SK-N-SH treated with all-trans-retinoic acid at 6 μM for 48 hours (cell line): ENCODE measurements at regions not wholly inside any gene's neighbourhood (a gene's known extent, or its start where the extent isn't known, plus 50 kb on each side); places are given as distances from the start of the nearest gene placed in this dataset.

Experiments
- ATAC-seq: fragments of 200-7000 bp; cut with Tn5 transposase; 3 replicates; pipeline ENCODE4 v1.9.1; 2020; ENCODE audit warnings: mild to moderate bottlenecking, moderate library complexity
- ARNTL ChIP-seq: fragments of 450-650 bp; formaldehyde crosslinking; IDR thresholded peaks from 2 replicates; pipeline ENCODE4 v1.5.0; 2020; ENCODE audit warnings: low read depth, mild to moderate bottlenecking, moderate library complexity, borderline replicate concordance
- BACH2 ChIP-seq: fragments of 250-450 bp; sonication (Bioruptor Pico); IDR thresholded peaks from 2 replicates; pipeline ENCODE4 v1.9.0; 2021; ENCODE audit warnings: mild to moderate bottlenecking, borderline replicate concordance
- CREB5 ChIP-seq: fragments of 250-450 bp; sonication (Bioruptor Pico); IDR thresholded peaks from 2 replicates; pipeline ENCODE4 v1.5.1; 2020; ENCODE audit warnings: low read depth, mild to moderate bottlenecking, moderate library complexity
- CSDC2 ChIP-seq: fragments of 250-450 bp; sonication (Bioruptor Pico); IDR thresholded peaks from 2 replicates; pipeline ENCODE4 v1.5.0; 2020; ENCODE audit warnings: mild to moderate bottlenecking, moderate library complexity
- CSRNP3 ChIP-seq: fragments of 250-450 bp; sonication (Bioruptor Pico); IDR thresholded peaks from 2 replicates; pipeline ENCODE4 v1.5.1; 2021; ENCODE audit warnings: mild to moderate bottlenecking, moderate library complexity
- GLIS3 ChIP-seq: fragments of 250-450 bp; sonication (Bioruptor Pico); IDR thresholded peaks from 2 replicates; pipeline ENCODE4 v1.5.0; 2020; ENCODE audit warnings: mild to moderate bottlenecking, moderate library complexity
- ISL1 ChIP-seq: fragments of 250-450 bp; sonication (Bioruptor Pico); IDR thresholded peaks from 2 replicates; pipeline ENCODE4 v2.1.2; 2022; ENCODE audit warnings: mild to moderate bottlenecking, moderate library complexity
- OSR1 ChIP-seq: fragments of 250-450 bp; sonication (Bioruptor Pico); IDR thresholded peaks from 2 replicates; pipeline ENCODE4 v1.8.0; 2022; ENCODE audit warnings: moderate library complexity, mild to moderate bottlenecking, inconsistent platforms
- POU6F1 ChIP-seq: fragments of 250-450 bp; sonication (Bioruptor Pico); IDR thresholded peaks from 2 replicates; pipeline ENCODE4 v1.8.0; 2021; ENCODE audit warnings: low read depth, mild to moderate bottlenecking, moderate library complexity, borderline replicate concordance
- PPARA ChIP-seq: fragments of 250-450 bp; sonication (Bioruptor Pico); IDR thresholded peaks from 2 replicates; pipeline ENCODE4 v1.5.0; 2020; ENCODE audit warnings: mild to moderate bottlenecking, borderline replicate concordance
- RARB ChIP-seq: fragments of 250-450 bp; sonication (Bioruptor Pico); IDR thresholded peaks from 2 replicates; pipeline ENCODE4 v1.8.0; 2021; ENCODE audit warnings: mild to moderate bottlenecking, moderate library complexity
- SNAI2 ChIP-seq: fragments of 250-450 bp; sonication (Bioruptor Pico); IDR thresholded peaks from 2 replicates; pipeline ENCODE4 v1.5.0; 2020; ENCODE audit warnings: mild to moderate bottlenecking, moderate library complexity
- TOX ChIP-seq: fragments of 250-450 bp; sonication (Bioruptor Pico); IDR thresholded peaks from 2 replicates; pipeline ENCODE4 v1.8.0; 2021; ENCODE audit warnings: mild to moderate bottlenecking, moderate library complexity, borderline replicate concordance
- TSHZ2 ChIP-seq: fragments of 250-450 bp; sonication (Bioruptor Pico); IDR thresholded peaks from 2 replicates; pipeline ENCODE4 v1.5.0; 2020; ENCODE audit warnings: mild to moderate bottlenecking, moderate library complexity
- ZFP3 ChIP-seq: fragments of 250-450 bp; sonication (Bioruptor Pico); IDR thresholded peaks from 2 replicates; pipeline ENCODE4 v1.5.0; 2020; ENCODE audit warnings: mild to moderate bottlenecking, moderate library complexity
- ZFP30 ChIP-seq: fragments of 450-650 bp; formaldehyde crosslinking; IDR thresholded peaks from 2 replicates; pipeline ENCODE4 v1.5.0; 2022; ENCODE audit warnings: mild to moderate bottlenecking, moderate library complexity
- ZNF70 ChIP-seq: fragments of 450-650 bp; formaldehyde crosslinking; IDR thresholded peaks from 2 replicates; pipeline ENCODE4 v1.5.0; 2020; ENCODE audit warnings: mild to moderate bottlenecking, moderate library complexity
- ZNF8 ChIP-seq: fragments of 450-650 bp; formaldehyde crosslinking; IDR thresholded peaks from 2 replicates; pipeline ENCODE4 v1.5.0; 2020; ENCODE audit warnings: mild to moderate bottlenecking, moderate library complexity

GRCh38 chr9:100919506-100919905 is 109.0 kb upstream of the PLPPR1 start:
- ATAC-seq, result no peak
- no peak for TF ChIP-seq ZFP30 (CRISPR knock-in tag)
- no peak for TF ChIP-seq TSHZ2 (CRISPR knock-in tag)
- no peak for TF ChIP-seq ISL1 (CRISPR knock-in tag)
- TF ChIP-seq ZFP3 (CRISPR knock-in tag), result no peak
- no peak for TF ChIP-seq ZNF8 (CRISPR knock-in tag)
- no peak for TF ChIP-seq OSR1 (CRISPR knock-in tag)
- TF ChIP-seq CREB5, result no peak

- TF ChIP-seq CSRNP3 (CRISPR knock-in tag) (no peak), POU6F1 (no peak), ISL1 (CRISPR knock-in tag) (no peak), GLIS3 (no peak), CSDC2 (no peak), ARNTL (CRISPR knock-in tag) (no peak), ZNF8 (CRISPR knock-in tag) (no peak), ZFP3 (CRISPR knock-in tag) (no peak), CREB5 (no peak), ZNF70 (CRISPR knock-in tag) (no peak), BACH2 (no peak), OSR1 (CRISPR knock-in tag) (no peak)
- no peak for ATAC-seq
Observed at GRCh38 chr9:100926366-100926765, 102.2 kb upstream of the PLPPR1 start.

GRCh38 chr9:100927763-100928162 is 100.8 kb upstream of the PLPPR1 start:
- TF ChIP-seq GLIS3, result no peak
- no peak for TF ChIP-seq ISL1 (CRISPR knock-in tag)
- no peak for TF ChIP-seq TSHZ2 (CRISPR knock-in tag)
- no peak for TF ChIP-seq SNAI2 (CRISPR knock-in tag)
- no peak for TF ChIP-seq PPARA
- no peak for TF ChIP-seq CREB5
- no peak for TF ChIP-seq CSDC2
- TF ChIP-seq BACH2, result no peak
- no peak for TF ChIP-seq RARB (CRISPR knock-in tag)
- TF ChIP-seq POU6F1, result no peak
- TF ChIP-seq TOX (CRISPR knock-in tag), result no peak
- TF ChIP-seq CSRNP3 (CRISPR knock-in tag), result no peak
- ATAC-seq, result no peak
